Sciatic nerve (tissue), 2 donors: ENCODE measurements at regions not wholly inside any gene's neighbourhood (a gene's known extent, or its start where the extent isn't known, plus 50 kb on each side); places are given as distances from the start of the nearest gene placed in this dataset.

Source experiments
- ATAC-seq: fragments of 200-7000 bp; cut with Tn5 transposase; one replicate; pipeline ENCODE4 v1.9.1; 2020; ENCODE audit warnings: mild to moderate bottlenecking, moderate library complexity
- DNase-seq: peaks from one replicate; pipeline ENCODE4 v3.0.0-alpha.2; 2020; ENCODE audit warnings: low spot score
- intact Hi-C: fragments of 100-400 bp; cut with DNase I; formaldehyde crosslinking; loops from one replicate; pipeline ENCODE4 v1.14.2; 2022
- donor health status: DM: no; HTN: no; CAD: no.
- donor health status: DM: no; HTN: no; CAD: no.

GRCh38 chr6:165034271-165034741 lies 275.1 kb downstream of the C6orf118 start:
- ATAC-seq, result no peak
- DNase-seq, result no peak
- intact Hi-C loops, result no loop called here

GRCh38 chr6:165031502-165031901 lies 277.9 kb downstream of the C6orf118 start:
- DNase-seq, result no peak
- ATAC-seq, result no peak
- intact Hi-C loops, result no loop called here

GRCh38 chr6:165025040-165025439 lies 284.4 kb downstream of the C6orf118 start:
- intact Hi-C loops, result no loop called here
- DNase-seq (no peak), ATAC-seq (no peak)

- intact Hi-C loops, result no loop called here
- DNase-seq (no peak), ATAC-seq (no peak)
Observed at GRCh38 chr6:165019681-165020080, 289.7 kb downstream of the C6orf118 start.

- no peak for DNase-seq
- ATAC-seq, result no peak
- intact Hi-C loops, result no loop called here
Observed at GRCh38 chr6:165015676-165016075, 293.7 kb downstream of the C6orf118 start.

- intact Hi-C loops, result no loop called here
- ATAC-seq, result no peak
Observed at GRCh38 chr6:165013701-165014100, 295.7 kb downstream of the C6orf118 start.

GRCh38 chr6:165012183-165012582 lies 297.2 kb downstream of the C6orf118 start:
- DNase-seq (no peak), ATAC-seq (no peak)
- intact Hi-C loops, result no loop called here

More at GRCh38 chr6:165013701-165014100, 295.7 kb downstream of the C6orf118 start:
- DNase-seq, result no peak

GRCh38 chr6:165010556-165011535 lies 298.6 kb downstream of the C6orf118 start:
- intact Hi-C loops, result no loop called here
- DNase-seq, result no peak
- ATAC-seq, result no peak

GRCh38 chr6:165008971-165009370 lies 300.4 kb downstream of the C6orf118 start:
- DNase-seq, result no peak
- intact Hi-C loops, result no loop called here
- ATAC-seq, result no peak

- intact Hi-C loops, result no loop called here
- ATAC-seq, result no peak
- no peak for DNase-seq
Observed at GRCh38 chr6:165002866-165003265, 306.5 kb downstream of the C6orf118 start.

GRCh38 chr6:165002358-165002757 lies 307.0 kb downstream of the C6orf118 start:
- intact Hi-C loops, result no loop called here
- no peak for ATAC-seq
- DNase-seq, result no peak

GRCh38 chr6:165001502-165002157 lies 307.8 kb downstream of the C6orf118 start:
- intact Hi-C loops, result no loop called here
- ATAC-seq, result no peak
- no peak for DNase-seq

GRCh38 chr6:164998297-164998696 lies 311.1 kb downstream of the C6orf118 start:
- ATAC-seq (no peak), DNase-seq (no peak)

GRCh38 chr6:164996838-164997237 lies 312.6 kb downstream of the C6orf118 start:
- intact Hi-C loops, result no loop called here
- ATAC-seq (no peak), DNase-seq (no peak)

More at GRCh38 chr6:164998297-164998696, 311.1 kb downstream of the C6orf118 start:
- intact Hi-C loops, result no loop called here

GRCh38 chr6:164991573-164991972 lies 317.8 kb downstream of the C6orf118 start:
- intact Hi-C loops, result no loop called here
- ATAC-seq (no peak), DNase-seq (no peak)

GRCh38 chr6:164990901-164991300 lies 318.5 kb downstream of the C6orf118 start:
- ATAC-seq, result no peak
- DNase-seq, result no peak
- intact Hi-C loops, result no loop called here

GRCh38 chr6:164982389-164982788 lies 327.0 kb downstream of the C6orf118 start:
- ATAC-seq (no peak), DNase-seq (no peak)
- intact Hi-C loops, result no loop called here

GRCh38 chr6:164967102-164967501 lies 342.3 kb downstream of the C6orf118 start:
- ATAC-seq, result no peak
- DNase-seq, result no peak
- intact Hi-C loops, result no loop called here

GRCh38 chr6:164962805-164963204 lies 346.6 kb downstream of the C6orf118 start:
- DNase-seq (no peak), ATAC-seq (no peak)
- intact Hi-C loops, result no loop called here

- DNase-seq, result no peak
- no peak for ATAC-seq
- intact Hi-C loops, result no loop called here
Observed at GRCh38 chr6:164947164-164947563, 362.2 kb downstream of the C6orf118 start.
